NCI-H2196 (cell line): ENCODE measurements at regions not wholly inside any gene's neighbourhood (a gene's known extent, or its start where the extent isn't known, plus 50 kb on each side); places are given as distances from the start of the nearest gene placed in this dataset.
"Not testable (repeated sequence)": the region's sequence is repeated elsewhere in the genome, so short reads cannot be mapped to it uniquely, and the experiment has no call there.

Experiments used
- DNase-seq: peaks from one replicate; lab custom pipeline; 2025; ENCODE audit not compliant: unreplicated experiment; lab: John Stamatoyannopoulos, UW

DNA sequence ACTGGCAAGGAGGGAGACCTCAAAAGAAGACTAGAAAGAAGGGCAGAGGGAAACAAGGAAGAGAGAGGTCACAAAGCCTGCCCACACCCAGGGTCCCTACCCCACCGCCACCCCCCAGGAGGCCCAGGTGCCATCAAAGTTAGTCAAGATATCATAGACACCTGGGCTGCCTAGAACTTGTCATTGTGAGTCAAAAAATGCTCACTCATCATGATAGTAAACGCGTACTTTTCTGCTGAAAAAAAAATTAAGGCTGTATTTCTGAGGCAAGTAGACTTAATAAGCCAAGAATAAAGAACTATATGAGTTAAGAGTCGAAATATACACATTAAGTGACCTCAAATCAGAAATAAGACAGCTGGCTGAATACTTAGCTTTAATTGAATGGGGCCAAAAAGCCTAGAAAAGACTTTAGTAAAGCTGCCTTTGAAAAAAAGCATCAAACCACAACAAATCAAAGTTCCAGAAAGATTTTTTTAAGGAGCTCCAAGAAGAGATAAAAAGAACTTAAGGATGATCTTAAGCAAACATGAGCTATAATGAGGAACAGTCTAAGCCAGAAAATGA is 415.5 kb upstream of the PPP2R3A start:
- DNase-seq = no peak

- no peak for DNase-seq
Measured at GRCh38 chr3:135556174-135556573, 409.4 kb upstream of the PPP2R3A start.

GRCh38 chr3:135558150-135558783 is 407.3 kb upstream of the PPP2R3A start:
- no peak for DNase-seq

GRCh38 chr3:135558906-135559305 is 406.6 kb upstream of the PPP2R3A start:
- DNase-seq = no peak

- no peak for DNase-seq
Measured at GRCh38 chr3:135559802-135560201, 405.7 kb upstream of the PPP2R3A start.

DNA sequence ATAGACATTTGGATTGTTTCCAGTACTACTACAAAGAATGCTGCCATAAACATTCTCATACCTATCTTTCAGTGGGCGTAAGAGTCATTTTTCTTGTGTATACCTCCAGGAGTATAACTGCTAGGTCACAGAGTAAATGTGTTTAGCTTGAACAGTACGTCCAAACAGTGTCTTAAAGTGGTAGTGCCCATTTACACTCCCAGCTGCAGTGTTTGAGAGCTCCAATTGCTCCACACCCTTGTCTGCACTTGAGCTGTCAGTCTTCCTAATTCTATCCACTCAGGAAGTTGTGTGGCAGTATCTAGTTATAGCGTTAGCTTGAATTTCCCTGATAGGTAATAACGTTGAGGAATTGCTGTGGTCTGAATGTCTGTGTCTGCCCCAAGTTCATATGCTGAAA is 404.7 kb upstream of the PPP2R3A start:
- DNase-seq = no peak

DNA sequence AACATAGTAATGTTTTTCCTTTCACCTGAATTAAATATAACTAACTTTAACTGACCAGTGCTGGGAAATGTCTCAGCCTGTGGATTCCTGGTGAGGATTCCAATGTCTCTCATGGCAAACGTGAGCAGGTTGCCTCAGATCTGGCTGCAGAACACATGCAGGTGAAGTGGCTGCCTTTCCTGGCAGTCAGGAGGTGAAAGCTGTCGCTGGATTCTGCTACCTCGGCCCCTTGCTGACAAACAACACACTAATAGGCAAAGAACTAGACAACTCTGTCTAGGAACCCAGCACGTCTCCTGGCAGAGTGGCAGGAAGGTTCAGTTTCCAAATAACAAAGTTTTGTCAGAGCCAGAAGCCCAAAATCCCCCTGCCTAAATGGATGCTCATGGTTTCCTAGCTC is 400.8 kb upstream of the PPP2R3A start:
- no peak for DNase-seq

- no peak for DNase-seq
Measured at GRCh38 chr3:135565546-135565945, 400.0 kb upstream of the PPP2R3A start.

GRCh38 chr3:135567223-135567622 is 398.3 kb upstream of the PPP2R3A start:
- no peak for DNase-seq

DNA sequence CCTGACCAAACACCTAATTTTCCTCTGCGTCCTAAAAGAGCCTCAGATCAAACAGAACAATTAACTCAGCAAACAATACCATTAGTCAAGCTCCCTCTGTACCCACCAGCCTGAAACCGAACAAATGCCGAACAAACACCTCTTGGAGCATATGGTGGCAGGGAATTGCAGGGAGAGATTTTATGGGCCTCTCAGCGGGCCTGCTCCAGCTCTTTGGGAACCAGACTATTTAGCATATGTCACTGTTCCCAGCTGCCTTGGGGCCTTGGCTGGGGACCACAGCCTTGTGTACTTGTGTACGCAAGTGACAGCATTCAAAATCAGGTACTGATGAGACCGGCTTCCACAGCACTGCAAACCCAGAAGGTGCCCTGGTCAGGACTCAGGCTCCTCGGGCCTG is 388.8 kb upstream of the PPP2R3A start:
- DNase-seq = no peak

DNA sequence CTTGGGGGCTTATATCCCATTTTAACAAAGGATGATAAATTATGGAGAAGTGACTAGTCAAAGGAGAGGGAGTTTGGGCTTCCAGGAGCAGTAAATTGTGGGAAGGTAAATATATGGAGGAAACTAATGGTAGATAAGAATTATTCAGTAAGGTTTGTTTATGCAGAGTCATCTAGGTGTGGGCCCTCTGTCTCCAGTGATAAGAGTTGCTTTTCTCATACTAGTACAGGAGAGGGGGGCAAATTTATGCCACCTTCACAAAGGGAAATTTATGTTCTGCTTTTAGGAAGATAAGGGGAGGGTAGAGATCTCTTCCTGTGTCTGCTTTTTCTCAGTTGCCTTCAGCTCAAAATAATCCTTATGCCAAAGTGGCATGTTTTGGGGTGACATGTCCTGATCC is 383.7 kb upstream of the PPP2R3A start:
- DNase-seq = no peak

DNA sequence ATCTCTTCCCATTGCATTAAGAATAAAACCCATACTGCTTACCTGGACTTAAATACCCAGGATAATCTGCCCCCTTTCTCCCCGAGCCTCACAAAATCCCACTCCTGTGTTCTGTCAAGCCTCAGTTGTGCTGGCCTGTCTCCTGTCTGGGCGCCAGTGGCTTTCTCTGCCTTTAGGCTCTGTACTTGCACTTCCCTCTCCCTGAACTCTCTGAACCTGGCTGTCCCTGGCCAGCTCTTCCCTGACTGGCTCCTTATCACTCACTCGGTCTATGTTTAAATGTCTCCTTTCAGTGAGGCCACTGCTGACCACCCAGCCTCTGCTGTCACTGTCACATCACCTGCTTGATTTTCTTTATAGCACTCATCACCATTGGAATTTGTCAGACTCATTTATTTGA is 382.7 kb upstream of the PPP2R3A start:
- DNase-seq = no peak

DNA sequence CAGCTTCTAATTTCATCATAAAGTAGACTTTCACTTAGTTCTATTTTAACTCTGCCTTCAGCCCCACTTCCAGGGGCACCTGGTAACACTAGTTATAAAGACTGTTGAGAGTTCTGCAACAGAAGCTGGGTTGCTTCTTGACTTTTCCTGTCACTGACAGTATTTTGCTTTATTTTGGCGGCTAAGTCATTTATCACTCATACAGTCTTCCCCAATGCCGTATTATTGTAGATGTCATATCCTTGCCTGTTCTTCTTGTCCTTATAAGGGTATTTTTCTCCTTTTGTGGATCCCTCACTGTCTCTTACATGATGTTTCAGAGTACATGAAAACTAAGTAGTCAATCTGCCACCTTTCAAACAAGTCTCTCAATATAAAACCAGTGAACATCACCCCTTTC is 369.0 kb upstream of the PPP2R3A start:
- no peak for DNase-seq

GRCh38 chr3:135597855-135598254 is 367.7 kb upstream of the PPP2R3A start:
- DNase-seq = no peak

- DNase-seq = no peak
Measured at GRCh38 chr3:135598597-135598996, 366.9 kb upstream of the PPP2R3A start.

DNA sequence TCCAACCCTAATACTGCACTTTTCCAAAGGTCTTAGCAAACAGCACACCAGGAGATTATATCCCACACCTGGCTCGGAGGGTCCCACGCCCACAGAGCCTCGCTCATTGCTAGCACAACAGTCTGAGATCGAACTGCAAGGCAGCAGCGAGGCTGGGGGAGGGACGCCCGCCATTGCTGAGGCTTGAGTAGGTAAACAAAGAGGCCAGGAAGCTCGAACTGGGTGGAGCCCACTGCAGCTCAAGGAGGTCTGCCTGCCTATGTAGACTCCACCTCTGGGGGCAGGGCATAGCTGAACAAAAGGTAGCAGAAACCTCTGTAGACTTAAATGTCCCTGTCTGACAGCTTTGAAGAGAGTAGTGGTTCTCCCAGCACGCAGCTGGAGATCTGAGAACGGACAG is 361.0 kb upstream of the PPP2R3A start:
- DNase-seq = not testable (repeated sequence)

GRCh38 chr3:135618123-135618522 is 347.4 kb upstream of the PPP2R3A start:
- no peak for DNase-seq

- no peak for DNase-seq
Measured at GRCh38 chr3:135621184-135621920, 344.2 kb upstream of the PPP2R3A start.

GRCh38 chr3:135622215-135622614 is 343.3 kb upstream of the PPP2R3A start:
- no peak for DNase-seq

DNA sequence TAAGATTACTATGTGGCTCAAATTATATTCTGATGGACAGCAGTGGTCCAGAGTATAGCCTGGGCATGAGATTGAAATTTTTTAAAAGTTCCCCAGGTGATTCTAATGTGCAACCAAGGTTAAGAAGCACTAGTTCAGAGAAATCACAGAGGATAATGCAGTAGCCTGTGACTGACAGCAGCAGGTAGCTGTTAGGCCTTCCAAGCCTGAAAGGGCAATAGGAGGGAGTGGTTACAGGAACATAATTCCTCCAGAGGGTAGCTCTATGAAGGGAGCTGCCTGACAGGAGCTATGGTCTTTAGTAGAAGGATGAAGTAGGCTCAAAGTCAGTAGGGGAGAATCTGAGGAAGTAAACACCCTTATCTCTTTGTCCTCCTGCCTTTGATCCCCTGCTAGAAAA is 342.9 kb upstream of the PPP2R3A start:
- no peak for DNase-seq

GRCh38 chr3:135623558-135623957 is 342.0 kb upstream of the PPP2R3A start:
- no peak for DNase-seq

DNA sequence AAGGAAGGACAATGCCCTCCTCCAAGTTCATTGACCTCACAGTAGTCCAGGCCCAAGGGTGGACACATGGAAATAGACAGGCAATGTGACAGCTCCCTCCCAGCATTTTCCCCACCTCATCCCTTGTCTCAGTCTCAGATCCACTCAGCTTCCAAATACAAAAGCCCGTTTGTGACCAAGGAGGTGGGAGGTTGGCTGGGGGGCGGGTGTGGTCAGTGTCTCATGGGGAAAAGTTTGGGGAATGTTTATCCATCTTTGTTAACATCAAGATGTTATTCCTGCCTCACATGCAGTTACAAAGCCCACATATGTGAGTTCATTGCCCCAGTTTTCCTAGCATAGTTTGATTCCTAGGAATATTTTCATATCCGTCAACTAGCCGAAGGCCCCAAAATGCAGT is 338.5 kb upstream of the PPP2R3A start:
- no peak for DNase-seq
